ENCODE measurements at regions not wholly inside any gene's neighbourhood (a gene's known extent, or its start where the extent isn't known, plus 50 kb on each side); places are given as distances from the start of the nearest gene placed in this dataset.
"Not testable (repeated sequence)": the region's sequence is repeated elsewhere in the genome, so short reads cannot be mapped to it uniquely, and the experiment has no call there.

DNA sequence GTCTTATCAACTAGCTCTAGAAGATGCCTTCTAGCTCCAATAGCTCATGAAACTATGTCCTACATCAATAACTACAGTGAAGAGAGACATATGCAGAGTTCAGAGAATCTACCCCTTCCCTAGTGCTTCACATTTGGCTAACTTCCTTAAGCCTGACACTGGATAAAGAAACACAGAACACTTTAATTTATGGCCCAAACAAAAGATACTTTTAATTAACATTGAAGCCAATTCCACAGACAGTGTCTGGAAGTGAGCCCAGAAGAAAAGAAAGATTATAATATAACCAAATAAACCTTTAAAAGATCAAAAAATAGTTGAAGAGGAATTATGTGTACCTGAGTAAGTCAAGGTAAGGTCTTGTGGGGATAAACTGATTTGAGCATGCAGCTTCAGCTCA, 255.2 kb downstream of the C11orf87 start:
- intact Hi-C loops (cut with DNase I): no loop called here
- Histone ChIP-seq H3K27ac (no peak overlapping the region), H3K4me3 (no peak overlapping the region), H3K36me3 (no peaks in the 10 kb centered on the region), H3K9me3 (no peaks in the 10 kb centered on the region), H3K27me3 (no peaks in the 10 kb centered on the region), H3K4me1 (ENCODE audit: insufficient read depth) (no peaks in the 10 kb centered on the region)
- DNase-seq: no peak
- TF ChIP-seq, protein P1, sequence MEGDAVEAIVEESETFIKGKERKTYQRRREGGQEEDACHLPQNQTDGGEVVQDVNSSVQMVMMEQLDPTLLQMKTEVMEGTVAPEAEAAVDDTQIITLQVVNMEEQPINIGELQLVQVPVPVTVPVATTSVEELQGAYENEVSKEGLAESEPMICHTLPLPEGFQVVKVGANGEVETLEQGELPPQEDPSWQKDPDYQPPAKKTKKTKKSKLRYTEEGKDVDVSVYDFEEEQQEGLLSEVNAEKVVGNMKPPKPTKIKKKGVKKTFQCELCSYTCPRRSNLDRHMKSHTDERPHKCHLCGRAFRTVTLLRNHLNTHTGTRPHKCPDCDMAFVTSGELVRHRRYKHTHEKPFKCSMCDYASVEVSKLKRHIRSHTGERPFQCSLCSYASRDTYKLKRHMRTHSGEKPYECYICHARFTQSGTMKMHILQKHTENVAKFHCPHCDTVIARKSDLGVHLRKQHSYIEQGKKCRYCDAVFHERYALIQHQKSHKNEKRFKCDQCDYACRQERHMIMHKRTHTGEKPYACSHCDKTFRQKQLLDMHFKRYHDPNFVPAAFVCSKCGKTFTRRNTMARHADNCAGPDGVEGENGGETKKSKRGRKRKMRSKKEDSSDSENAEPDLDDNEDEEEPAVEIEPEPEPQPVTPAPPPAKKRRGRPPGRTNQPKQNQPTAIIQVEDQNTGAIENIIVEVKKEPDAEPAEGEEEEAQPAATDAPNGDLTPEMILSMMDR (IDR thresholded peaks at IDR 0.05): no peak
- TF ChIP-seq EP300 (IDR thresholded peaks at IDR 0.05) (no peak), POLR2A (IDR thresholded peaks at IDR 0.05) (no peak)

DNA sequence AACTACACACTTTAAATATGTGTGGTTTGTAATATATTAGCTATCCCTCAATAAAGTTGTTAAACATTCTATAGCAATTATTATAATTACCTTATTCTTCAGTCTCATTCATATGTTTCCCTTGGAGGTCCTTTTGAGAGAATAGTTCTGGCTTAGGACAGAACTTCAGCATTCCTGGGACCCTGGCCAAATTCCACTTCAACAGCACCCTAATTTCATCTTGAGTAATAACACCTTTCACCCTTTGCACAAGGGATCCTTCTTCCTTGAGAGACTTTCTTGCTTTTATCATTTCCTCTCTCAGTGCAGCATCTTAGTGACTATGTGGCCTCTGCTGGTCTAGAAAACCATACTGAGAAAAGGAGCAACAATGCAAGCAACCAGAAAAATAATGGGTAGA, 255.9 kb downstream of the C11orf87 start:
- intact Hi-C loops (cut with DNase I): no loop called here
- DNase-seq: no peak
- no peak overlapping the region for H3K4me3 ChIP-seq

DNA sequence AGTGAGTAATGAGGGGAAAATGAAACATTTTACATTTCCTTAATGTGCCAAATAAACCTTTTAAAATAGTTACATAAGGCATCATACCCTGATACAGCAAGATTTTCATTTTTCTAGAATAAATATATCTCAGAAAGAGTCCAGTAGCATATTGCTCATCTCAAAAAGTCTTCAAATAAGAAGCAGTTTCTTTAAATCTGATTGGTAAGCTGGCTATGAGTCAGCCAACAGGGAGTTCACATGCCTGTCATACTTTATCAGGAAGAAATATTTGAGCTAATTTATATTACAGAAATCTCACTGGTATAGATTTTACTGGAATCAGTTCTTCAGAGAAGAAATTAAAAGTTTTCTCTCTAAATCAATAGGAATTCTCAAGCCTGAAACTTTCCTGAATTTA, 258.1 kb downstream of the C11orf87 start:
- no peak for DNase-seq
- Histone ChIP-seq H3K4me1 (ENCODE audit: insufficient read depth) (no peaks in the 10 kb centered on the region), H3K9me3 (no peaks in the 10 kb centered on the region), H3K27ac (no peak overlapping the region), H3K4me3 (no peak overlapping the region), H3K27me3 (no peaks in the 10 kb centered on the region), H3K36me3 (no peaks in the 10 kb centered on the region)
- TF ChIP-seq, protein P1 (IDR thresholded peaks at IDR 0.05): no peak
- no peak for TF ChIP-seq EP300 (IDR thresholded peaks at IDR 0.05)
- TF ChIP-seq POLR2A (IDR thresholded peaks at IDR 0.05): no peak
- intact Hi-C loops (cut with DNase I): no loop called here

More for the DNA sequence above, 255.9 kb downstream of the C11orf87 start:
- no peaks in the 10 kb centered on the region for H3K27me3 ChIP-seq
- no peak for TF ChIP-seq POLR2A (IDR thresholded peaks at IDR 0.05)
- TF ChIP-seq EP300 (IDR thresholded peaks at IDR 0.05): no peak
- TF ChIP-seq, protein P1 (IDR thresholded peaks at IDR 0.05): no peak
- H3K27ac ChIP-seq: no peak overlapping the region
- H3K4me1 ChIP-seq (ENCODE audit: insufficient read depth): no peaks in the 10 kb centered on the region
- H3K36me3 ChIP-seq: no peaks in the 10 kb centered on the region
- H3K9me3 ChIP-seq: no peaks in the 10 kb centered on the region

DNA sequence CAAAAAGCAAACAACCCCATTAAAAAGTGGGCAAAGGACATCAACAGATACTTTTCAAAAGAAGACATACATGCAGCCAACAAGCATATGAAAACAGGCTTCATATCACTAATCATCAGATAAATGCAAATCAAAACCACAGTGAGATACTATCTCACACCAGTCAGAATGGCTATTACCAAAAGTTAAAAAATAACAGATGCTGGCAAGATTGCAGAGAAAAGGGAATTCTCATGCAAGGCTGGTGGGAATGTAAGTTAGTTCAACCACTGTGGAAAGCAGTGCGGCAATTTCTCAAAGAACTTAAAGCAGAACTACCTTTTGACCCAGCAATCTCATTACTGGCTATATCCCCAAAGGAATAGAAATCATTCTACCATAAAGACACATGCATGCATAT, 260.8 kb downstream of the C11orf87 start:
- 91 to 94% (median 94%) methylated on average over 1 of the region's 1 CpG for WGBS, 3 donors
- H3K4me1 ChIP-seq (ENCODE audit: insufficient read depth); H3K9me3 ChIP-seq; H3K27ac ChIP-seq; H3K4me3 ChIP-seq; DNase-seq; intact Hi-C loops (cut with DNase I); H3K27me3 ChIP-seq; H3K36me3 ChIP-seq: not testable (repeated sequence)

DNA sequence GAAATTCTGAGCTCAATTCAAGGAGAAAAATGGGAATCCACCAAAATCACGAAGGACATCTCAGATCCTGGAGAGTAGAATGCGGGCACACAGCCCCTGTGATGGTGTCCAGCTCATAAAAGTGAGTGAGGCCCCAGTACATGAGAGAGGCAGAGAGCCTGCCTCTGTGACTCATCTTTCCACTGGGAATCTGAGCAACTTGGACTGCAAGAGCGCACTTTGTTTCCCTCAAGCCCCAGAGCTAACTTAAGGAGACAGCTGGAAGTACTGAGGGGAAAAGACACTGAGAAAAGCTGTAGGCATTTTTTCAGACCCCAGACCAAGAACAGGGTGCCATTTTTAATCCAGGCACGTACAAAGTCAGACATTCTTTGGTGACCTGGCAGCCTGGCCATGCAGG, 273.7 kb downstream of the C11orf87 start:
- Histone ChIP-seq H3K4me1 (ENCODE audit: insufficient read depth) (no peaks in the 10 kb centered on the region), H3K9me3 (no peaks in the 10 kb centered on the region), H3K36me3 (no peaks in the 10 kb centered on the region), H3K4me3 (no peak overlapping the region), H3K27me3 (no peaks in the 10 kb centered on the region), H3K27ac (no peak overlapping the region)
- intact Hi-C loops (cut with DNase I): no loop called here
- 58 to 78% (median 76%) methylated on average over 4 of the region's 4 CpGs for WGBS, 3 donors
- no peak for DNase-seq
- TF ChIP-seq, protein P1 (IDR thresholded peaks at IDR 0.05): no peak
- TF ChIP-seq EP300 (IDR thresholded peaks at IDR 0.05) (no peak), POLR2A (IDR thresholded peaks at IDR 0.05) (no peak)

Data from ovary (tissue), 7 donors.